Activated T-helper 1 cell treated with anti-CD3 and anti-CD28 coated beads, Interleukin-12 subunit alpha, Interleukin-12 subunit beta, Interleukin-2, Interleukin-4 antibody, amounts not matched to agents 30 ng/mL and 10 ng/mL and 1 ng/mL, durations not matched to agents 14 hours and 24 hours and 36 hours (primary cell): ENCODE measurements at regions not wholly inside any gene's neighbourhood (a gene's known extent, or its start where the extent isn't known, plus 50 kb on each side); places are given as distances from the start of the nearest gene placed in this dataset.
"Not testable (repeated sequence)": the region's sequence is repeated elsewhere in the genome, so short reads cannot be mapped to it uniquely, and the experiment has no call there.

ENCODE experiments used
- DNase-seq: peaks from one replicate; pipeline ENCODE4 v3.0.0; 2021; ENCODE audit warnings: low spot score
- H3K27ac Mint-ChIP-seq: one replicate; pipeline ENCODE4 v1.8.0; 2021; ENCODE audit warnings: mild to moderate bottlenecking, mixed read lengths
- H3K27me3 Mint-ChIP-seq: one replicate; pipeline ENCODE4 v1.8.0; 2022; ENCODE audit warnings: mild to moderate bottlenecking, moderate library complexity, mixed read lengths; ENCODE audit not compliant: insufficient read depth
- H3K36me3 Mint-ChIP-seq: one replicate; pipeline ENCODE4 v1.8.0; 2021; ENCODE audit warnings: low read depth, mixed read lengths
- H3K4me1 Mint-ChIP-seq: one replicate; pipeline ENCODE4 v1.8.0; 2021; ENCODE audit warnings: low read depth, mixed read lengths
- H3K4me3 Mint-ChIP-seq: one replicate; pipeline ENCODE4 v1.8.0; 2021; ENCODE audit warnings: mild to moderate bottlenecking, moderate library complexity, mixed read lengths
- H3K9me3 Mint-ChIP-seq: one replicate; pipeline ENCODE4 v1.8.0; 2021; ENCODE audit warnings: mixed read lengths
- intact Hi-C: fragments of 100-400 bp; cut with micrococcal nuclease; formaldehyde crosslinking; loops from one replicate; pipeline ENCODE4 v1.15.1; 2024

- no peaks in the 10 kb centered on the region for H3K9me3 Mint-ChIP-seq
- intact Hi-C loops: no loop called here
- no peak for DNase-seq
- no peaks in the 10 kb centered on the region for H3K4me1 Mint-ChIP-seq
- no peaks in the 10 kb centered on the region for H3K27me3 Mint-ChIP-seq
- no peak overlapping the region for H3K27ac Mint-ChIP-seq
- no peak overlapping the region for H3K4me3 Mint-ChIP-seq
- no peaks in the 10 kb centered on the region for H3K36me3 Mint-ChIP-seq
These were observed 128.7 kb downstream of the GASK1B start for GRCh38 chr4:158043971-158044618.

DNA sequence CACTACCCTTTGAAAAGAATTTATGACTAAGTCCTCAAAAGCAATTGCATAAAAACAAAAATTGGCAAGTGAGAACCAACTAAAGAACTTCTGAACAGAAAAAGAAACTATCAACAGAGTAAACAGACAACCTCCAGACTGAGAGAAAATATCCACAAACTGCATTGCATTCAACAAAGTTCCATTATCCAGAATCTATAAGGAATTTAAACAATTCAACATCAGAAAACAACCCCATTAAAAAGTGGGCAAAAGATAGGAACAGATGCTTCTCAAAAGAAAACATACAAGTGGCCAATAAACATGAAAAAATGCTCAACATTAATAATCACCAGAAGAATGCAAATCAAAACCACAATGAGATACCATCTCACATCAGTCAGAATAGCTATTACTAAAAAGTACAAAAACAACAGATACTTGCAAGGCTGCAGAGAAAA lies 130.2 kb downstream of the GASK1B start:
- Mint-ChIP-seq H3K27ac (no peak overlapping the region), H3K4me3 (no peak overlapping the region), H3K36me3 (no peaks in the 10 kb centered on the region), H3K27me3 (no peaks in the 10 kb centered on the region), H3K9me3 (no peaks in the 10 kb centered on the region), H3K4me1 (no peaks in the 10 kb centered on the region)
- intact Hi-C loops: no loop called here
- no peak for DNase-seq

- DNase-seq: no peak
- no peak overlapping the region for H3K27ac Mint-ChIP-seq
- no peaks in the 10 kb centered on the region for H3K27me3 Mint-ChIP-seq
- no peaks in the 10 kb centered on the region for H3K9me3 Mint-ChIP-seq
- H3K36me3 Mint-ChIP-seq: no peaks in the 10 kb centered on the region
- intact Hi-C loops: no loop called here
- no peak overlapping the region for H3K4me3 Mint-ChIP-seq
- no peaks in the 10 kb centered on the region for H3K4me1 Mint-ChIP-seq
These were observed 134.1 kb downstream of the GASK1B start for GRCh38 chr4:158038718-158039117.

- Mint-ChIP-seq H3K27me3 (no peaks in the 10 kb centered on the region), H3K27ac (no peak overlapping the region), H3K4me3 (no peak overlapping the region), H3K9me3 (no peaks in the 10 kb centered on the region), H3K4me1 (no peaks in the 10 kb centered on the region), H3K36me3 (no peaks in the 10 kb centered on the region)
- intact Hi-C loops: no loop called here
- no peak for DNase-seq
These were observed 135.8 kb downstream of the GASK1B start for GRCh38 chr4:158036998-158037397.

DNA sequence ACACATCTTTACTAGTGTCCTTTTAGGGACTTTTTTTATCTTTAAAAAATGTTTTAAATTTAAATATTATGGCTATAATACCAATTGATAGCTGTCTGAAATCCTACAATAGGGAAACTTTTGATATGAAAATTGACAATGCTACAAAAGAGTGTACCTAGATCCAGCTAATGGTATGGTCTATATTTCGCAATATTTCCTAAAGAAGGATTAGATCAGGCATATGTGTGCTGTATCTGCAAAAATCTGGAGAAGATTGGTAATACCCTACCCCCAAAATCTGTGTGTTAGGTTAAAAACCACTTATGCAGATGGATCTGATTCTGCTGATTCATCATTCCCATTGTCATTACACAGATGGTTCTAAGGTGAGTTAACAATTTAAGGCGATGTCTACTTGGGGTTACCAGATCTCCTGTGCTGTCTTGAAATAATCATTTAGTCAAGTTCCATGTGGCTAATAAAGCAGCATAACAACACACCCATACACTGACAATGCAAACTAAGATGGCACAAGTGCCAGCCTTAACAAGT lies 137.1 kb downstream of the GASK1B start:
- Mint-ChIP-seq H3K27me3 (no peaks in the 10 kb centered on the region), H3K9me3 (no peaks in the 10 kb centered on the region), H3K4me1 (no peaks in the 10 kb centered on the region), H3K27ac (no peak overlapping the region), H3K4me3 (no peak overlapping the region), H3K36me3 (no peaks in the 10 kb centered on the region)
- DNase-seq: no peak
- intact Hi-C loops: no loop called here

- Mint-ChIP-seq H3K36me3 (no peaks in the 10 kb centered on the region), H3K27me3 (no peaks in the 10 kb centered on the region), H3K27ac (no peak overlapping the region), H3K4me1 (no peaks in the 10 kb centered on the region), H3K9me3 (peaks cover 7% of the 10 kb centered on the region), H3K4me3 (no peak overlapping the region)
- intact Hi-C loops: no loop called here
- DNase-seq: no peak
These were observed 139.3 kb downstream of the GASK1B start for GRCh38 chr4:158033416-158034120.

DNA sequence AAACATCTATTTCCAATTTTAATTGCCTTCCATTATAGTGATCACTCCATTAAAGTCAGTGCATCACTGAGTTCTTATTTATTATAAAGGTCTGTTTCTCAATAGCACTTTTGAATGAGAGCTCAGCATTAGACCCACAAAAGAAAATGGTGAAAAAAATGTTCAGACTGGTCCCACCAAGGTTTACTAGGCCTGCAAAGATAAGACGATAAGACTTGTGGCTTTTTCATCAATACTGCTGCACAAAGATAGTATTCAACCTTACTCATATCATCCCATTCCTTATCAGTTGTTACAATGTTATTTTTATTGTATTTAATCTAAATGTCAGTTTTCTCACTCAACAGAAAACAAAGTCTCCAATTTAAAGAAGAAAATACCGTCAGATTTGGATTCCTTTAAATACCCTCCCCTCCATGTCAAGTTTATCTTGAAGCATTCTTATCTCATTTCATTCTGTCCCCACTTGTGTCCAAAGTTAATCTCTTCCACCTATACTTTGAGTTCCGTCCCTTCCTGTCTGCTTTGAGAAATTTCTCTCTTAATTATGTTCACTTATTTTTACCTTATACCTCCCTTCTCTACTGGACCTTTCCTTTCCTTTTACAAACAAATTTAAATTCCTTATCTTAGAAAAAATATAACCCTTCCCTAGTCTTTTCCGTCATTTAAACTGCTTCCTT lies 140.0 kb downstream of the GASK1B start:
- Mint-ChIP-seq H3K9me3 (peaks cover 7% of the 10 kb centered on the region), H3K27ac (no peak overlapping the region), H3K4me1 (no peaks in the 10 kb centered on the region), H3K4me3 (no peak overlapping the region), H3K36me3 (no peaks in the 10 kb centered on the region), H3K27me3 (no peaks in the 10 kb centered on the region)
- DNase-seq: no peak
- intact Hi-C loops: no loop called here

DNA sequence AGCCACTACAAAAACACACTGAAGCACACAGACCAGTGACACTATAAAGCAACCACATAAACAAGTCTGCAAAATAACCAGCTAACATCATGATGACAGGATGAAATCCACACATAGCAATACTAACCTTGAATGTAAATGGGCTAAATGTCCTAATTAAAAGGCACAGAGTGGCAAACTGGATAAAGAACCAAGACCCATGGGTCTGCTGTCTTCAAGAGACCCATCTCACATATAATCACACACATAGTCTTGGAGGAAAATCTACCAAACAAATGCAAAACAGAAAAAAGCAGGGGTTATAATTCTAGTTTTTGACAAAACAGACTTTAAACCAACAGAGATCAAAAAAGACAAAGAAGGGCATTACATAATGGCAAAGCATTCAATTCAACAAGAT lies 144.4 kb downstream of the GASK1B start:
- H3K27ac Mint-ChIP-seq, DNase-seq, H3K36me3 Mint-ChIP-seq, intact Hi-C loops, H3K4me1 Mint-ChIP-seq, H3K9me3 Mint-ChIP-seq, H3K4me3 Mint-ChIP-seq, H3K27me3 Mint-ChIP-seq: not testable (repeated sequence)

- intact Hi-C loops: no loop called here
- H3K4me1 Mint-ChIP-seq: no peaks in the 10 kb centered on the region
- H3K27me3 Mint-ChIP-seq: no peaks in the 10 kb centered on the region
- H3K9me3 Mint-ChIP-seq: peaks cover 7% of the 10 kb centered on the region
- H3K27ac Mint-ChIP-seq: no peak overlapping the region
- no peak for DNase-seq
- no peaks in the 10 kb centered on the region for H3K36me3 Mint-ChIP-seq
- no peak overlapping the region for H3K4me3 Mint-ChIP-seq
These were observed 147.7 kb downstream of the GASK1B start for GRCh38 chr4:158025131-158025530.

- no peaks in the 10 kb centered on the region for H3K36me3 Mint-ChIP-seq
- no peak overlapping the region for H3K4me3 Mint-ChIP-seq
- no peak overlapping the region for H3K27ac Mint-ChIP-seq
- intact Hi-C loops: no loop called here
- no peaks in the 10 kb centered on the region for H3K9me3 Mint-ChIP-seq
- no peak for DNase-seq
- no peaks in the 10 kb centered on the region for H3K27me3 Mint-ChIP-seq
- no peaks in the 10 kb centered on the region for H3K4me1 Mint-ChIP-seq
These were observed 152.0 kb downstream of the GASK1B start for GRCh38 chr4:158020734-158021346.

- Mint-ChIP-seq H3K27me3 (no peaks in the 10 kb centered on the region), H3K4me1 (no peaks in the 10 kb centered on the region), H3K9me3 (no peaks in the 10 kb centered on the region), H3K36me3 (no peaks in the 10 kb centered on the region), H3K4me3 (no peak overlapping the region), H3K27ac (no peak overlapping the region)
- no peak for DNase-seq
- intact Hi-C loops: no loop called here
These were observed 152.6 kb downstream of the GASK1B start for GRCh38 chr4:158020176-158020575.

DNA sequence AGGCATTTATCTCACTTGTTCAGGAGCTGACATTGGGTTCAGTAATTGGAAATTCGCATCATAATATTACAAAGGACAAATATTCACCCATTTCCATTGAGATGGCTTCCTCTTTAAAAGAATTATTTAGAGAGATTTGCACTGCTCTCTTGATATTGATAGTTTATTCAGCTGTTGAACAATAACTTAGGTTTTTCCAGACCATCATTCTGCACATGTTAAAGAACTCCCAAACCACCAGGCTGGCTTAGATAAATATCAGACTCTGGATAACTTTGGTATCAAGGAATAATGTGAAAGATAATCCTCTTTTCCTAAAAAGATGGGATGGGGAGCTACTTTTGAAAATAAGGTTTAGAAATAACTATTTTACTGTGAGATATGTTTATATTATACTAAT lies 154.0 kb downstream of the GASK1B start:
- Mint-ChIP-seq H3K27ac (no peak overlapping the region), H3K4me3 (no peak overlapping the region), H3K9me3 (no peaks in the 10 kb centered on the region), H3K27me3 (no peaks in the 10 kb centered on the region), H3K4me1 (no peaks in the 10 kb centered on the region), H3K36me3 (no peaks in the 10 kb centered on the region)
- no peak for DNase-seq
- intact Hi-C loops: no loop called here
